Esophagus muscularis mucosa (tissue), 4 donors: ENCODE measurements at regions not wholly inside any gene's neighbourhood (a gene's known extent, or its start where the extent isn't known, plus 50 kb on each side); places are given as distances from the start of the nearest gene placed in this dataset.

Experiments
- DNase-seq: peaks from one replicate; pipeline ENCODE4 v3.0.0-alpha.2; 2017; ENCODE audit errors: extremely low spot score
- H3K27ac ChIP-seq, 4 donors: fragments of 200-600 bp; sonication (generic); replicated peaks in 1 of 4; 1 replicate in 3 of 4; 2 replicates in 1 of 4; pipeline ENCODE4 v1.5.1; 2016 to 2019; ENCODE audit warnings: mild to moderate bottlenecking in 1 of 4
- H3K27me3 ChIP-seq, 4 donors: fragments of 200-600 bp; sonication (generic); one replicate each; pipeline versions ENCODE4 v1.5.1 to v1.6.0; 2016 to 2019
- H3K36me3 ChIP-seq, 4 donors: fragments of 200-600 bp; sonication (generic); one replicate each; pipeline ENCODE4 v1.5.1; 2016 to 2019
- H3K4me1 ChIP-seq, 4 donors: fragments of 200-600 bp; sonication (generic); one replicate each; pipeline ENCODE4 v1.5.1; 2016 to 2019
- H3K4me3 ChIP-seq, 4 donors: fragments of 200-600 bp; sonication (generic); 1 replicate in 2 of 4; 2 replicates in 2 of 4; pipeline ENCODE4 v1.5.1; 2016 to 2019; ENCODE audit warnings: mild to moderate bottlenecking in 4 of 4, moderate library complexity in 1 of 4
- H3K9me3 ChIP-seq, 4 donors: fragments of 200-600 bp; sonication (generic); 1 replicate in 3 of 4; 2 replicates in 1 of 4; pipeline ENCODE4 v1.5.1; 2016 to 2019
- CTCF ChIP-seq, 3 experiments: fragments of 200-600 bp in 2 of 3; fragments of 450-650 bp in 1 of 3; sonication (generic) in 2 of 3; IDR thresholded peaks; one replicate each; pipeline ENCODE4 v1.5.1; 2017 to 2019; ENCODE audit warnings: antibody characterized with exemption in 3 of 3, mild to moderate bottlenecking in 2 of 3, moderate library complexity in 1 of 3
- EP300 ChIP-seq: sonication (generic); formaldehyde crosslinking; IDR thresholded peaks from one replicate; pipeline ENCODE4 v1.6.1; 2017; ENCODE audit warnings: antibody characterized with exemption
- POLR2A ChIP-seq: fragments of 450-650 bp; IDR thresholded peaks from one replicate; pipeline ENCODE4 v1.6.1; 2017; ENCODE audit warnings: antibody characterized with exemption, moderate library complexity, mild to moderate bottlenecking, low read depth
- POLR2AphosphoS5 ChIP-seq, 2 donors: sonication (generic); formaldehyde crosslinking; IDR thresholded peaks; one replicate each; pipeline ENCODE4 v1.6.1; 2017; ENCODE audit warnings: antibody characterized with exemption in 2 of 2
- WGBS: methylation state at CpG from one replicate; pipeline ENCODE4 v1.1.5; 2018; 5-methylcytosine and 5-hydroxymethylcytosine counted together
- intact Hi-C: fragments of 100-400 bp; cut with DNase I; formaldehyde crosslinking; loops from one replicate; pipeline ENCODE4 v1.15.1; 2023

GRCh38 chr11:28417601-28418323 is 309.6 kb downstream of the METTL15 start:
- intact Hi-C loops = no loop called here
- 86% methylated on average over 5 of the region's 5 CpGs for WGBS
- Histone ChIP-seq H3K36me3 (no peaks in the 10 kb centered on the region), H3K27ac (no peak overlapping the region), H3K4me3 (no peak overlapping the region), H3K4me1 (peaks cover 0 to 3% (median 0%) of the 10 kb centered on the region in 4 donors), H3K9me3 (no peaks in the 10 kb centered on the region), H3K27me3 (no peaks in the 10 kb centered on the region)
- no peak for TF ChIP-seq POLR2A
- no peak for TF ChIP-seq CTCF (IDR thresholded peaks at IDR 0.05)
- no peak for TF ChIP-seq EP300
- no peak for TF ChIP-seq POLR2AphosphoS5 (IDR thresholded peaks at IDR 0.05)
- no peak for DNase-seq

- TF ChIP-seq POLR2A (no peak), POLR2AphosphoS5 (IDR thresholded peaks at IDR 0.05) (no peak), EP300 (no peak), CTCF (IDR thresholded peaks at IDR 0.05) (no peak)
- H3K4me1 ChIP-seq = peaks cover 0 to 3% (median 0%) of the 10 kb centered on the region in 4 donors
- H3K27me3 ChIP-seq = no peaks in the 10 kb centered on the region
- DNase-seq = no peak
- no peaks in the 10 kb centered on the region for H3K9me3 ChIP-seq
- no peaks in the 10 kb centered on the region for H3K36me3 ChIP-seq
- intact Hi-C loops = no loop called here
- no peak overlapping the region for H3K4me3 ChIP-seq
- no peak overlapping the region for H3K27ac ChIP-seq
Observed at GRCh38 chr11:28412029-28412428, 303.8 kb downstream of the METTL15 start.

GRCh38 chr11:28401446-28401845 is 293.3 kb downstream of the METTL15 start:
- Histone ChIP-seq H3K4me1 (no peaks in the 10 kb centered on the region), H3K36me3 (no peaks in the 10 kb centered on the region), H3K27ac (no peak overlapping the region), H3K27me3 (no peaks in the 10 kb centered on the region), H3K4me3 (no peak overlapping the region), H3K9me3 (no peaks in the 10 kb centered on the region)
- 77% methylated on average over 3 of the region's 3 CpGs for WGBS
- no peak for DNase-seq
- intact Hi-C loops = no loop called here
- TF ChIP-seq CTCF (IDR thresholded peaks at IDR 0.05) (no peak), POLR2A (no peak), POLR2AphosphoS5 (IDR thresholded peaks at IDR 0.05) (no peak), EP300 (no peak)

- intact Hi-C loops = no loop called here
- WGBS = 48% methylated on average over 4 of the region's 4 CpGs
- no peak for TF ChIP-seq POLR2A
- no peak for TF ChIP-seq CTCF (IDR thresholded peaks at IDR 0.05)
- no peak for TF ChIP-seq EP300
- TF ChIP-seq POLR2AphosphoS5 (IDR thresholded peaks at IDR 0.05) = no peak
Observed at GRCh38 chr11:28400331-28401100, 292.3 kb downstream of the METTL15 start.

More at GRCh38 chr11:28400331-28401100, 292.3 kb downstream of the METTL15 start:
- Histone ChIP-seq H3K27me3 (no peaks in the 10 kb centered on the region), H3K27ac (no peak overlapping the region), H3K36me3 (no peaks in the 10 kb centered on the region), H3K4me1 (no peaks in the 10 kb centered on the region), H3K9me3 (no peaks in the 10 kb centered on the region), H3K4me3 (no peak overlapping the region)
- no peak for DNase-seq
